ENCODE measurements at regions not wholly inside any gene's neighbourhood (a gene's known extent, or its start where the extent isn't known, plus 50 kb on each side); places are given as distances from the start of the nearest gene placed in this dataset.

DNA sequence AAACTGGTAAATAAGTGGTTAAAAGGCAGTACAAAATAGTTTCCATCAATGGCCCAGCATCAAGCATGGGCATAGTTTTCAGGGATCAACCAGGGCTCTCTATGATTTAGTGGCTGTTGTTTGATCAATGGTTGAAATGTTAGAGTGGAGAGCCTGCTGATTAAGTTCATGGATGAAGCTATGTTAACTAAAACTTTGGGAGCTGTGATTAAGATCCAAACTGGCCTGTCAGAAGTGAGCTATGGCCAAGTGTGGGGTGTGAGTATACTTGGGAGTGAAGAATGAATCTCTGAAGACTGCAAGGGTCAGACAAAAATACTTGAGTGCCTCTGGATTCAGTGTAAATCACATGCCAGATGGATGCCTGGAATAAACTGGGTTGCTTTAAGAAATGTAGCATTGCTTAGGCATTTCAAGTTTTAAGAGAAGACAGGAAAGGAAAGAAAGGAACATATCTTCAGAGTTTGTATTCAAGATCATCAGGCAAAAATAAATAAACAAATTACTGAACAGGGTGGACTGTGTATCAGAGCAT is 422.2 kb upstream of the ADAMTS9 start:
- DNase-seq, result no peak

GRCh38 chr3:65107174-65107573 is 419.4 kb upstream of the ADAMTS9 start:
- DNase-seq, result no peak

DNA sequence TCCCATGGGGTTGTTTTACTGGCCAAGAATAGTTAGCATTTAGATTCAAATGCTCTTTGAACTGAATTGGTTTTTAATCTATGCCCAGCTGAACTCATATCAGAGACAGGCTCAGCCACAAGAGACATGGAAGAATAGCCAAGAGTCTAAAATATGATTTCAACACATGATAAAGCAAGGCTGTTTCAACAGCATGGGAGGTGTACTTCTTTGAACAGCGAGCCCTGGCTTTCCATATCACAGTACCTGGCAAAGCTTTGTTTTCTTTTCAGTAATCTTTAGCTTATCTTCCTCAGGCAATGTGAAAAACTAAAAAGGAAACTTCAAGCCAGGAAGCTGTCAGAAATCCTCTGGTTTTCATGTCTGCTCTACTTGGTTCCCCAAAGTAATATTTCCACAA is 413.6 kb upstream of the ADAMTS9 start:
- DNase-seq, result no peak

DNA sequence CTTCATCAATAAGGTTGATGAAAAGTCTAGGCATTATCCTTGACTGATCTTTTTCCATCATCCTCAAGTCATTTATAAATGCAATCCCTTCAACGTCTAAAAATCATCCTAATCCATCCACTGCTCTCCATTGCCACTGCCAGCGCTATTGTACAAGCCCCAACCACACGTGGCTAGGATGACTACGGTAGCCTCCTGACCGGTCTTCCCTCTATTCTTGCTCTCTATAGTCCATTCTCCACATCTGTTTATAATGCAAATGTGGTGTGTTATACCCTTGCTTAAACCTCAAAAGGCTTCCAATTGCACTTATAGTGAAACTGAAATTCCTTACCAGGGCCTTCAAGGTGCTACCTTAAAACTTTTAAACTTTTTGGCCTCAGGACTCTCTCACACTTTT is 410.6 kb upstream of the ADAMTS9 start:
- DNase-seq, result no peak

DNA sequence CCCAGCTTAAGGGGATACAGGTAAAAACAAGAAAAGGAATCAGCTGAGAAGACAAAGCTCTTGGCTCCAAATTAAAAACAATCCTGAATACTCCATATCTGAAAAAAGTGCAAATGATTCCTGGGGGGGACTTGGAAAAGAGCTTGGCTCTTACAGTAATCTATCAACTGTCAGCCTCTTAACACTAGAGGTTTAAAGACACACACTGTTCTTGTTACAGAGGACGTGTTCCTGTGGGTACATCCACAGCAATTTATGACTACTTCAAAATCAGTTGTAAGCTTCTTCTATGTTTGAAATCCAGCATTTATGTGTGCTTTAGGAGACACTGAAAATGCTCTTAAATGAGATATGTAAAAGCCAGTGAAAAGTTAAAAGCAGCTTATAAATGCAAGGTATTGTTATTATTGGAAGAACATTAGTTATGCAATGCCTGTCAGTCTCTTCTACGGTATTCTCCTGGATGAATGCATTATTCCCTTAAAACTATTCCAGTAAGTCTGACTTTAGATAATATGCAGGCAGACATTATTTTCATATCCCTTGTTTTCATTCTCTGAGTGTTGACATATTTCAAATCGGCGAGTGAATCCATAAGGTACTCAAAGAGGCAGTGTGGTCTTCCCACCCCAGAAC is 408.4 kb upstream of the ADAMTS9 start:
- DNase-seq, result no peak

DNA sequence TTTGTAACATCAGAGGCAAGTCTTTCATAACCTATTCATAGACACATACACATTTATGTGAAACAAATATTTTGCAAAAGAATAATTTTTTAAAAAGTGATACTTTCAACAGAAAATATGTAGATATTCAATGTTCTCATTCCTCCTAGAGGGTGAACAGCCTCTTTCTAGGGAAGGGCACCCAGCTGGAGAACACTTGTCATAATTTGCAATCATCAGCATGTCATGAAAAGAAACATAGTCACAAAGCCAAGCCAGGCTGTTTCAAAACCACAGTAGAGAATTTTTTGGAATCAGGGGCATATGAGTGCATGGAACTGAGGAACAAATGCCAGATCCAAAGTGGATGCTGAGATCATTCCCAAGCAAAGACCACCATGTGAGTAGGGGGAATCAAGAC is 406.9 kb upstream of the ADAMTS9 start:
- no peak for DNase-seq

DNA sequence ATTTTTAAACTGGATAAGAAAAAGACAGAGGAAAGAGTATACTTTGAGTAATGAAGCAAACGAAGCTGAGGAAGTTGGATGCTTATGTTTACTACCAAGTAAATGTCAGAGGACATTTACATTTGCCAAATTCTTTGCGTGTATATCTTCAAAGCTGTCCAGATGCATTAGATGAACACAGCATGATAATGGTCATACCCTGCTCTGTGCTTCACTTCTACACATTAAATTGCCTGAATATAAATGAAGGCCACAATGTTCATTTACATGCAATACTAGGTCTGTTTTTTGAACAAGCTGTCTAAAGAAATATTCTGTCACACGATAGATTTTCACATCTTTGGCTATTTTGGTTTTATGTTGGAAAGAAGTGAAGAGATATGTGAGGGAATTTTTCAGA is 405.8 kb upstream of the ADAMTS9 start:
- DNase-seq, result no peak

GRCh38 chr3:65091565-65091964 is 403.8 kb upstream of the ADAMTS9 start:
- no peak for DNase-seq

GRCh38 chr3:65083240-65083639 is 395.4 kb upstream of the ADAMTS9 start:
- DNase-seq, result no peak

- no peak for DNase-seq
These were observed 393.7 kb upstream of the ADAMTS9 start for GRCh38 chr3:65081536-65081935.

DNA sequence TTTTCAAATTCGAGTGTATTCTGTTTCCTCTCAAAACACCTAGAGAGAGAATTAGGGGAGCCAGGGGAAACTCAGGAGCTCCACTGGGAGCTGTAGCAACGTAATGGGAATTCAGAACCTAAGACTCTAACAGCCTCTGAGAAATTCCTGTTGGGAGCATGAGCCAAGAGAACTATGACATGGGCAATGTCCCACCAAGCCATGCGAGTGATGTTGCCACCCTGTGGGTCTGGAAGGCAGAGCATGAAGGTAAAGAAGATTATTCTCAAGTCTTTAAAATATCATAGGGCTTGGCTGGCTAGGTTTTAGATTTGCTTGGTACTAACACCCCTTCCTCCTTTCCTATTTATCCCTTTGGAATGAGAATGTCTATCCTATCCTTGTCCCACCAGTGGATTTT is 392.6 kb upstream of the ADAMTS9 start:
- no peak for DNase-seq

GRCh38 chr3:65079560-65079959 is 391.8 kb upstream of the ADAMTS9 start:
- no peak for DNase-seq

GRCh38 chr3:65078748-65079147 is 390.9 kb upstream of the ADAMTS9 start:
- no peak for DNase-seq

DNA sequence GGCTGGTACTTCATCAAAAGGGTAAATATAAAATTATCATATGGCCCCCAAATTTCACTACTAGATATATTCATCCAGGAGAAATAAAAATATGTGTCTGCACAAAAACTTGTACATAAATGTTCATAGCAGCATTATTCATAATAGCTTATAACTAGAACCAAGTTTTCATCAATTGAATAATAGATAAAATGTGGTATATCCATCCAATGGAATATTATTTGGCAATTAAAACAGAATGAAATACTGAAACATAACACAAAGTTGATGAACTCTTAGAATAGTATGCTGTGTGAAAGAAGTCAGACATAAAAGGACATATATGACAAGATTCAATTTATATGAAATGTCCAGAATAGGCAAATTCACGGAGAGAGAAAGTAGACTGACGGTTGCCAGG is 389.3 kb upstream of the ADAMTS9 start:
- no peak for DNase-seq

- DNase-seq, result no peak
These were observed 383.2 kb upstream of the ADAMTS9 start for GRCh38 chr3:65070968-65071367.

DNA sequence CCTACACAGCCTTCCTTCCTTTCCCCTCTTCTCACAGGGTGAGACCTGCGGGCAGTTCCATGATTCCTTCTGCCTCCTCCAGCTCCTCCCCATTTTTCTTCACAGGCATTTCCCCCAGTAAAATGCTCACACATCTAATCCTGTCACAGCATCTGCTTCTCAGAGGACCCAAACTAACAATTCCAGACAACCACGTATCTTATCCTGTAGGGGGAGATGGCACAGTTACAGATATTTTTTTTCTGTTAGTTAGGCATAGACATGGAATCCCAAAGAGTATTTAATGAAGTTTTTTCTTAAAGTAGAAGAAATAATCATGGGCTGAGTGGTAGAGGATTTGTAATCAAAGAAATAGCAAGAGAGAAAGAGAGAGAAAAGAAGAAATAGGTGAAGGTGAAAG is 373.1 kb upstream of the ADAMTS9 start:
- DNase-seq, result no peak

DNA sequence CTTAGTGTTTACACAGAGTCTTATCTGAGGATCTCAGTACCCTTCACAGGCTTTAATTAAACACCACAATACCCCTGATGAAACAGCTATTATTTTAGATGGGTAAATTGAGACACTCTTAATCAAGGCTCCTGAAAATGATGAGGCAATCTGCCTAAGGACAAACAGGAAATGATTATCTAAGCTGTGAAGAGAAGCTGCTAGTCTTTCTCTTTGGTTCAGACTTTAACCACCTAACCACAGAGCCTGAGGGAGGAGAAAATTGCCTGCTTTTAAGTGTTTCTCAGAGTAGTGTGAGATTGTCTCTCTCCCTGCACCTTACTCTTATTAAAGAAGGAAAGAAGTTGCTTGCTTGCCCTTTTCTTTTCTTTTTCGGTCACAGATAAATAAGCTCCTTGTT is 364.3 kb upstream of the ADAMTS9 start:
- no peak for DNase-seq

DNA sequence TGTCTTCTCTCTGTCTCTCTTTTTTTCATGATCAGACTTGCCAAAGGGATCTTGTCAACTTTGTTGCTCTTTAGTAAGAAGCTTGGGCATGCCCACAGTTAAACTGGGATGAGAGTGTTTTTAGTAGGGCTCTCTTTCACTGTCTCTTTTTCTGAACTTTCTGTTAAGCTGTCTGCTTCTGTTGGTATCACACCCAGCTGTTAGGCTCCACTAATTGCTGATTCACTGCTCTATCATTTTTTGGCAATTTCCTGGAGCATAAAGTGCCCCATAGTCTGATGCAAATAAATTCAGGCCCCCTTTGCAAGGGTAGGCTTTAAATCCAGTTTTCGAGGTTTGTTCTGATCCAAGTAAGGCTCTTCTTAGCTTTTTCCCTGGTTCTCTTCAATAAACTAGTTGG is 360.4 kb upstream of the ADAMTS9 start:
- no peak for DNase-seq

GRCh38 chr3:65045138-65045537 is 357.3 kb upstream of the ADAMTS9 start:
- DNase-seq, result no peak

GRCh38 chr3:65044401-65044800 is 356.6 kb upstream of the ADAMTS9 start:
- DNase-seq, result no peak

GRCh38 chr3:65042675-65043074 is 354.9 kb upstream of the ADAMTS9 start:
- no peak for DNase-seq

DNA sequence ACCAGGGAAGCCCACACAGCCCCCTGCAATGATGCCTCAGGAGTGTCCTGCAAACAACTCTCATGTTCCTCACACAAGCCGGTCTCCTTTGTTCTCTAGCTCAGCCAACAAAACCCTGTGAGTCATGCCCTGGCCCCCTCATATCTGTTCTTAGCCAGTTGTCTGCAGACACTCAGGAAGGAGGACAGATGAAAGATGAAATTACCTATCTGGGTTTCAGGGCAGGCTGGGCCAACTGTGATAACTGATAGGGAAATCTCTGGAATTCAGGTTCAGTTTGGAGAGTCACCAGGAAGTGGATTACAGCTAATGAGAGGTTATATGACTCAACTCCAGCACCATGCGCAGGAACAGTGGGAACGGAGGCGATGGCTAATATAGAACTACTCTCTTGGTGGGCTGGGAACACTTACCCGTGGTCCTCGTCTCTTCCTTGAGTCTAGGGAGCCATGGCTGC is 352.0 kb upstream of the ADAMTS9 start:
- no peak for DNase-seq

DNA sequence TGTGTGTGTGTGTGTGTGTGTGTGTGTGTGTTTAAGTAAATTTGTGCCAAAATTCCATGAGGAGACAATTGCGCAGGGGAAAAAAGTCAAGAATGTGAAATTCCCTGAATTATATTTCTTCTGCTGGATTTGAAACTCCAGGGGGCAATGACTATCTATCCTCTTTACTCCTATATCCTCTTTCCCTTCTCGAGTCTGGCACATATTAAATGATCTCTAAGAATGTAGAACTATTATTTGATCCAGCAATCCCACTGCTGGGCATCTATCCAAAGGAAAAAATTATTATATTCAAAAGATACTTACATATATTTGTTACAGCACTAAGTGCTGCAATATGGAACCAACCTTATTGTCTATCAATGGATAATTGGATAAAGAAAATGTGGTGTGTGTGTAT is 350.1 kb upstream of the ADAMTS9 start:
- no peak for DNase-seq

DNA sequence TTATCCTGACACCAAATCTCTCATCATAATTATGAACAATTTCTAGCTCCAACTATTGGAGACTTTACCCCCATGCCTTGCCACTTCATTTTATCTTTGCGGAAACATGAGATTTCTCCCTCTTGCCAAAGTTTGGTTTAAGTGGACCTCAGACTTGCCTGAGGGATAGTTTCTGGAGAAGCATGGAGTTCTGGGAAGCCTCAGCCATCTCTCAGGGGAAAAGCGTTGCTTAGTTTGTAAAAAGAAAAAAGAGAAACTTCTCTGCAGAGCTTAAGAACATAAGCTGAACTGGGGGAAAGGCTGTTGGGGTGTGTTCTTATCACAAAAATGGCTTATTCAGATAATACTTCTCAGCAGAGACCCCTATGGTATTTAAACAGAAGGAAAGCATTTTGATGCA is 347.4 kb upstream of the ADAMTS9 start:
- no peak for DNase-seq

DNA sequence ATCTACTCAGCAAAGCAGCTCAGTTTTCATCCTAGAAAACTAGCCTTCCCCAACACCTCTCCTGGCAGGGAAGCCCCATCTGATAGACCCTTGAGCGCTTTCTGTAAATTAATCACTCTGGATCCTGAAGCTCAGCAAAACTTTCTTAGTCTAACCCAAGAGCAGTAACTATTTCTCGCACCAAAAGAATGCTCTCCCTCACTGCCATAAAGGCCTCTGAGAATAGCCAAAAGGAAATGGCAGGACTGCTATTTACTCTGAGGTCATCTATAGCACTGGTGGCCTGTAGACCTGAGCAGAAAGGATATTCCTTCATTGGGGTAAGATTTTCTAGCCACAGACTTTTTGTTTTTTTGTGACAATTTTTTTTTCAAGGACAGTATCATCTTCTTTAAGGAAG is 345.8 kb upstream of the ADAMTS9 start:
- DNase-seq, result no peak

Measured in activated CD4-positive, alpha-beta T cell treated with anti-CD3 and anti-CD28 coated beads, Interleukin-2, Interleukin-6, amounts not matched to agents 100 ng/mL and 50 ng/mL, durations not matched to agents 16 hours and 8 hours (primary cell).